Tibial nerve (tissue), 4 donors: ENCODE measurements at regions not wholly inside any gene's neighbourhood (a gene's known extent, or its start where the extent isn't known, plus 50 kb on each side); places are given as distances from the start of the nearest gene placed in this dataset.
A peak's percentile ranks its signal among the peaks of the same experiment; 100 is the strongest.

Source experiments
- DNase-seq, 2 donors: peaks; one replicate each; pipeline ENCODE4 v3.0.0-alpha.2; 2019; ENCODE audit warnings: low spot score in 2 of 2
- H3K27ac ChIP-seq, 4 donors: fragments of 200-600 bp; sonication (generic) in 3 of 4; one replicate each; pipeline ENCODE4 v1.5.1; 2017 to 2019; ENCODE audit warnings: mild to moderate bottlenecking in 1 of 4
- H3K27me3 ChIP-seq, 2 donors: fragments of 200-600 bp; sonication (generic) in 1 of 2; one replicate each; pipeline versions ENCODE4 v1.5.1 to v1.6.0; 2017 to 2019
- H3K36me3 ChIP-seq, 3 donors: fragments of 200-600 bp; sonication (generic); one replicate each; pipeline ENCODE4 v1.5.1; 2018 to 2019
- H3K4me1 ChIP-seq, 4 donors: fragments of 200-600 bp; sonication (generic) in 3 of 4; one replicate each; pipeline ENCODE4 v1.5.1; 2017 to 2019
- H3K4me3 ChIP-seq, 4 donors: fragments of 200-600 bp; sonication (generic) in 3 of 4; one replicate each; pipeline ENCODE4 v1.5.1; 2017 to 2019; ENCODE audit warnings: mild to moderate bottlenecking in 1 of 4, moderate library complexity in 1 of 4
- H3K9me3 ChIP-seq, 4 donors: fragments of 200-600 bp; sonication (generic) in 3 of 4; one replicate each; pipeline ENCODE4 v1.5.1; 2017 to 2019
- CTCF ChIP-seq, 5 experiments: fragments of 200-600 bp in 3 of 5; fragments of 450-650 bp in 2 of 5; sonication (generic) in 3 of 5; IDR thresholded peaks; one replicate each; pipeline ENCODE4 v1.5.1; 2016 to 2019; ENCODE audit warnings: antibody characterized with exemption in 5 of 5, mild to moderate bottlenecking in 3 of 5, moderate library complexity in 2 of 5
- EP300 ChIP-seq, 2 donors: sonication (generic); formaldehyde crosslinking; IDR thresholded peaks; one replicate each; pipeline ENCODE4 v1.6.1; 2017; ENCODE audit warnings: antibody characterized with exemption in 2 of 2, mild to moderate bottlenecking in 1 of 2
- POLR2A ChIP-seq, 2 donors: fragments of 450-650 bp; IDR thresholded peaks; one replicate each; pipeline ENCODE4 v1.6.1; 2017; ENCODE audit warnings: antibody characterized with exemption in 2 of 2, mild to moderate bottlenecking in 2 of 2, moderate library complexity in 2 of 2
- whole genome bisulfite sequencing, 2 donors: methylation state at CpG; one replicate each; pipeline ENCODE4 v1.1.5; 2018; 5-methylcytosine and 5-hydroxymethylcytosine counted together

- DNase-seq = peak in 1 of 2 donors; percentile 63
- Histone ChIP-seq H3K9me3 (no peaks in the 10 kb centered on the region), H3K27me3 (no peaks in the 10 kb centered on the region), H3K27ac (peak overlapping the region in 3 of 4 donors; percentile 89 to 96 (median 92)), H3K4me3 (no peak overlapping the region), H3K4me1 (peaks cover 0 to 70% (median 60%) of the 10 kb centered on the region in 4 donors), H3K36me3 (no peaks in the 10 kb centered on the region)
- 74 to 83% methylated on average over 11 of the region's 11 CpGs for WGBS, 2 donors
- TF ChIP-seq EP300 (IDR thresholded peaks at IDR 0.05) (peak in 1 of 2 donors; percentile 79), CTCF (IDR thresholded peaks at IDR 0.05) (no peak)
Observed at GRCh38 chr1:234975941-234976860, 152.4 kb downstream of the TOMM20 start.

DNA sequence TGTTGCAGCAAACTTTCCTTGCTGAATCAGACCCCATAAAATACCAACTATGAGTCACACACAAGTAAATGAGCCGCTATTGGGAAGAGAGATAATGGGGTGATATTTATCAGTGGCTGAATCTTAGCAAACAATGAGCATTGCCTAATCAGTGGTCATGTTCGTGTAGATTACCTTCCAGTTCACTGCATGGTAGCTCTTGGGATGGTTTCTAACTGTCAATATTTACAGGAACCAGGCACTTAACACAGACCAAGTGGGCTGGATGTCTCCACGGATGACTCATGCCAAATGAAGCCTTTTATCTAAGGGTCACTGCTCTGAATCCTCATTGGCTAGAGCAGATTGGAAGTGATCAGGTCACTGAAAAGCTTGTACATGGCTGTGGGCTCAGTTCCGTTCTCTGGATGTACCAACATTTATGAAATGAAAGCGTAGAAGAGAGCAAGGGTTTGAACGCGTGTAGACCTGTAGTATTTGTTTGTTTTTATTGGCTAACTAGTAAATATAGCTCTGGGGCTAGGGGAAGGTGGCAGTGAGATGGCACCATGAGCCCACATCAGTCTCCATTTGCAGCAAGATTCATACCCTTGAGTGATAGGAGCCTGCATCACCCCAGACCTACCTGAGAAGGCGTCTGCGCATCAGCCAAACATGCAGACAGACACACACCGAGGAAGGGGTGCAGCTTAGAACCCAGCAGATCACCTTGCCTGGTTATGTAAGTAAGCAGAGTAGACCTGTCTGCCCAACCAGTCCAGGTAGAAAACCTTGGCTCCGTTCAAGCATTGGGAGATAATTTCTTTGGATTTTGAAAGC is 153.3 kb downstream of the TOMM20 start:
- Histone ChIP-seq H3K36me3 (no peaks in the 10 kb centered on the region), H3K4me1 (peaks cover 0 to 70% (median 61%) of the 10 kb centered on the region in 4 donors), H3K27ac (peak overlapping the region in 3 of 4 donors; percentile 37 to 96 (median 92)), H3K27me3 (no peaks in the 10 kb centered on the region), H3K9me3 (no peaks in the 10 kb centered on the region), H3K4me3 (no peak overlapping the region)
- no peak for TF ChIP-seq CTCF (IDR thresholded peaks at IDR 0.05)
- TF ChIP-seq POLR2A (IDR thresholded peaks at IDR 0.05) = no peak
- peak in 1 of 2 donors; percentile 56 for TF ChIP-seq EP300 (IDR thresholded peaks at IDR 0.05)
- 70 to 77% methylated on average over 11 of the region's 11 CpGs for WGBS, 2 donors
- no peak for DNase-seq

GRCh38 chr1:234973426-234974250 is 155.0 kb downstream of the TOMM20 start:
- peak overlapping the region in 2 of 4 donors; percentile 37 to 96 for H3K27ac ChIP-seq
- WGBS, 2 donors = 83 to 84% methylated on average over 8 to 10 of the region's 10 CpGs

More at GRCh38 chr1:234973426-234974250, 155.0 kb downstream of the TOMM20 start:
- no peaks in the 10 kb centered on the region for H3K9me3 ChIP-seq
- H3K4me3 ChIP-seq = no peak overlapping the region
- H3K27me3 ChIP-seq = no peaks in the 10 kb centered on the region
- H3K36me3 ChIP-seq = no peaks in the 10 kb centered on the region
- peaks cover 0 to 70% (median 58%) of the 10 kb centered on the region in 4 donors for H3K4me1 ChIP-seq
- no peak for TF ChIP-seq POLR2A (IDR thresholded peaks at IDR 0.05)
- no peak for TF ChIP-seq CTCF (IDR thresholded peaks at IDR 0.05)
- no peak for TF ChIP-seq EP300 (IDR thresholded peaks at IDR 0.05)
- no peak for DNase-seq
